ENCODE measurements at regions not wholly inside any gene's neighbourhood (a gene's known extent, or its start where the extent isn't known, plus 50 kb on each side); places are given as distances from the start of the nearest gene placed in this dataset.

DNA sequence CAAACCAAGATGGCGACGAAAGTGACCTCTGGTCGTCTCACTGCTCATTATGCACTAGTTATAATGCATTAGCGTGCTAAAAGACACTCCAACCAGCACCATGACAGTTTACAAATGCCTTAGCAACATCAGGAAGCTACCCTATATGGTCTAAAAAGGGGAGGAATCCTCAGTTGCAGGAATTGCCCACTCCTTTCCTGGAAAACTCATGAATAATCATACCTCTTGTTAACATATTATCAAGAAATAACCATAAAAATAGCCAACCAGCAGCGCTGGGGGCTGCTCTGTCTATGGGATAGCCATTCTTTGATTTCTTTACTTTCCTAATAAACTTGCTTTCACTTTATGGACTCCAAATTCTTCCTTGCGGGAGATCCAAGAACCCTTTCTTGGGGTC lies 595.7 kb upstream of the KLF4 start:
- Histone ChIP-seq H3K79me2 (ENCODE audit: low read length) (no peaks in the 10 kb centered on the region), H3K27ac (ENCODE audit: low read length) (no peak overlapping the region), H3K4me2 (ENCODE audit: low read length) (no peak overlapping the region), H4K20me1 (ENCODE audit: insufficient read depth, low read length) (no peaks in the 10 kb centered on the region), H3K4me3 (ENCODE audit: low read length) (no peak overlapping the region), H2AFZ (ENCODE audit: low read depth, low read length) (no peak overlapping the region), H3K4me1 (ENCODE audit: low read length) (no peaks in the 10 kb centered on the region), H3K27me3 (ENCODE audit: low read depth, low read length) (peaks cover 5% of the 10 kb centered on the region; the same call in 1 of the 2 replicates), H3K36me3 (replicated peaks; ENCODE audit: low read depth, low read length) (no peaks in the 10 kb centered on the region), H3K9me3 (ENCODE audit: insufficient read depth, low read length) (no peaks in the 10 kb centered on the region), H3K9ac (ENCODE audit: low read length) (no peak overlapping the region)
- no peak for TF ChIP-seq CTCF (IDR thresholded peaks at IDR 0.05; ENCODE audit: low read depth, low read length)
- no peak for TF ChIP-seq EZH2phosphoT487 (IDR thresholded peaks at IDR 0.05; ENCODE audit: low read depth)

- Histone ChIP-seq H3K9ac (ENCODE audit: low read length) (no peak overlapping the region), H3K36me3 (replicated peaks; ENCODE audit: low read depth, low read length) (no peaks in the 10 kb centered on the region), H4K20me1 (ENCODE audit: insufficient read depth, low read length) (no peaks in the 10 kb centered on the region), H3K4me3 (ENCODE audit: low read length) (no peak overlapping the region), H3K4me2 (ENCODE audit: low read length) (no peak overlapping the region), H3K79me2 (ENCODE audit: low read length) (no peaks in the 10 kb centered on the region), H3K27me3 (ENCODE audit: low read depth, low read length) (0 out of 2 replicates have a peak, but pooled peaks cover 4% of the 10 kb centered on the region), H3K9me3 (ENCODE audit: insufficient read depth, low read length) (no peaks in the 10 kb centered on the region), H3K4me1 (ENCODE audit: low read length) (no peaks in the 10 kb centered on the region), H2AFZ (ENCODE audit: low read depth, low read length) (no peak overlapping the region), H3K27ac (ENCODE audit: low read length) (no peak overlapping the region)
- TF ChIP-seq EZH2phosphoT487 (IDR thresholded peaks at IDR 0.05; ENCODE audit: low read depth) (no peak), CTCF (IDR thresholded peaks at IDR 0.05; ENCODE audit: low read depth, low read length) (no peak)
Measured at GRCh38 chr9:108083796-108084352, 594.3 kb upstream of the KLF4 start.

- Histone ChIP-seq H3K27ac (ENCODE audit: low read length) (no peak overlapping the region), H3K27me3 (ENCODE audit: low read depth, low read length) (0 out of 2 replicates have a peak, but pooled peaks cover 3% of the 10 kb centered on the region), H2AFZ (ENCODE audit: low read depth, low read length) (no peak overlapping the region), H3K36me3 (replicated peaks; ENCODE audit: low read depth, low read length) (no peaks in the 10 kb centered on the region), H4K20me1 (ENCODE audit: insufficient read depth, low read length) (no peaks in the 10 kb centered on the region), H3K9me3 (ENCODE audit: insufficient read depth, low read length) (no peaks in the 10 kb centered on the region), H3K4me3 (ENCODE audit: low read length) (no peak overlapping the region), H3K9ac (ENCODE audit: low read length) (no peak overlapping the region), H3K4me1 (ENCODE audit: low read length) (no peaks in the 10 kb centered on the region), H3K4me2 (ENCODE audit: low read length) (no peak overlapping the region), H3K79me2 (ENCODE audit: low read length) (no peaks in the 10 kb centered on the region)
- no peak for TF ChIP-seq CTCF (IDR thresholded peaks at IDR 0.05; ENCODE audit: low read depth, low read length)
- TF ChIP-seq EZH2phosphoT487 (IDR thresholded peaks at IDR 0.05; ENCODE audit: low read depth), result no peak
Measured at GRCh38 chr9:108083160-108083750, 593.7 kb upstream of the KLF4 start.

DNA sequence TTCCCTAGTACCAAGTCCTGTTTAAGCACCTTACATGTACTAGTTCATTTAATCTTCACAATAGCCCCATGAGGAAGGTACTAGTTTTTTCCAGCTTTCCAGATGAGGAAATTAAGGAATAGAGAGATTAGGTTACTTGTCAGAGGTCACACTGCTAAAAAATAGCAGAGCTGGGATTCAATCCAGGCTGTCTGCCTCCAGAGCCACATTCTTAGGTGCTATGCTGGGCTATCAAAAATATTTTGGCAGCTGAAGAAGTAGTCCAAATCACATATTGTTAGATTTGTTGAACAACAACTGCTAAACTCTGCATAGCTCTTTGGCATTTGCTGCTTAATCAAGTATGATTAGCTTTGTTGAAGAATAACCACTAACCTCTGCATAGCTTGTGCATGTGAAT lies 591.5 kb upstream of the KLF4 start:
- Histone ChIP-seq H3K9me3 (ENCODE audit: insufficient read depth, low read length) (no peaks in the 10 kb centered on the region), H2AFZ (ENCODE audit: low read depth, low read length) (no peak overlapping the region), H3K36me3 (replicated peaks; ENCODE audit: low read depth, low read length) (no peaks in the 10 kb centered on the region), H3K79me2 (ENCODE audit: low read length) (no peaks in the 10 kb centered on the region), H4K20me1 (ENCODE audit: insufficient read depth, low read length) (no peaks in the 10 kb centered on the region), H3K4me3 (ENCODE audit: low read length) (no peak overlapping the region), H3K4me2 (ENCODE audit: low read length) (no peak overlapping the region), H3K27me3 (ENCODE audit: low read depth, low read length) (no peaks in the 10 kb centered on the region), H3K4me1 (ENCODE audit: low read length) (no peaks in the 10 kb centered on the region), H3K9ac (ENCODE audit: low read length) (no peak overlapping the region), H3K27ac (ENCODE audit: low read length) (no peak overlapping the region)
- TF ChIP-seq CTCF (IDR thresholded peaks at IDR 0.05; ENCODE audit: low read depth, low read length) (no peak), EZH2phosphoT487 (IDR thresholded peaks at IDR 0.05; ENCODE audit: low read depth) (no peak)
